ENCODE measurements at regions not wholly inside any gene's neighbourhood (a gene's known extent, or its start where the extent isn't known, plus 50 kb on each side); places are given as distances from the start of the nearest gene placed in this dataset.

DNA sequence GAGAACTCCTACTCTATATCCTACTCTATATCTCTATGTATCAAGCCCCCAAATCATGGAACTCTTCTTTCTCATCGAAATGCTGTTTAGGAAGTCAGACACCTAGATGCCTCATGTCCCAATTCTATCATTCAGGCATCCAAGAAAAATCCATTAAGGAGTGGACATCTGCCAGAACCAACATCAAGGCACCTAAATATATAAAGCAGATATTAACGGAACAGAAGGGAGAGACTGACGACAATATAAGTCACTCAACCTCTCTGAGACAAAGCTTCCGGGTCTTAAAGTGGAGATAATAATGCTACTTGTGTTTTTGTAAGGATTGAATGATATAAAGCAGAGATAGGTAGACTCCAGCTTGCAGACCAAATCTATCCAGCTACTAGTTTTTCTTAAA lies 241.5 kb downstream of the NFATC2 start:
- Histone ChIP-seq H3K9me3 (replicated peaks; ENCODE audit: control insufficient read depth, insufficient read depth, low read depth, low read length) (0 out of 2 replicates have a peak, but pooled peaks cover 4% of the 10 kb centered on the region), H3K9me1 (ENCODE audit: control insufficient read depth, insufficient read depth, low read length) (no peaks in the 10 kb centered on the region), H3K27me3 (ENCODE audit: control insufficient read depth in 2 of 2, insufficient read depth in 2 of 2, low read length in 2 of 2) (peaks cover 6 to 12% of the 10 kb centered on the region in 2 experiments; a peak in 3 of 5 replicates), H3K4me1 (replicated peaks in 1 of 2; ENCODE audit: control insufficient read depth in 2 of 2, insufficient read depth in 2 of 2, low read length in 2 of 2) (no peaks in the 10 kb centered on the region), H3K9ac (ENCODE audit: insufficient read depth in 1 of 2, low read depth in 2 of 2, low read length in 2 of 2) (no peak overlapping the region), H3K79me2 (ENCODE audit: control insufficient read depth, insufficient read depth, low read length) (no peaks in the 10 kb centered on the region), H2AFZ (ENCODE audit: low read depth, low read length) (no peak overlapping the region), H3K27ac (ENCODE audit: extremely low read depth, low read depth, low read length) (no peak overlapping the region), H3K36me3 (ENCODE audit: control insufficient read depth, insufficient read depth, low read length) (no peaks in the 10 kb centered on the region), H4K20me1 (replicated peaks; ENCODE audit: control insufficient read depth, insufficient read depth, low read length) (no peaks in the 10 kb centered on the region), H3K4me2 (ENCODE audit: insufficient read depth, low read length) (no peak overlapping the region), H3K4me3 (no peak overlapping the region)
- CTCF ChIA-PET (ENCODE audit: low intra/inter-chr PET ratio), result no interaction called here
- no TSS peak for BruUV-seq (replicated peaks)
- POLR2A ChIA-PET, result no interaction called here
- ATAC-seq (no peak), FAIRE-seq (no peak), DNase-seq (ENCODE audit: extremely low read depth in 1 of 4, low spot score in 3 of 4) (no peak)
- TF ChIP-seq GATAD2A (IDR thresholded peaks at IDR 0.05) (no peak), DACH1 (IDR thresholded peaks at IDR 0.05; ENCODE audit: partially characterized antibody) (no peak), ETV1 (tag; conservative IDR thresholded peaks at IDR 0.05; ENCODE audit: low read depth) (no peak), PHB (CRISPR knock-in tag; IDR thresholded peaks at IDR 0.05) (no peak), CXXC5 (CRISPR knock-in tag; IDR thresholded peaks at IDR 0.05) (no peak), HOXB6 (CRISPR knock-in tag; IDR thresholded peaks at IDR 0.05; ENCODE audit: borderline replicate concordance) (no peak), ZNF436 (CRISPR knock-in tag; IDR thresholded peaks at IDR 0.05) (no peak), SPI1 (IDR thresholded peaks at IDR 0.05; ENCODE audit: borderline replicate concordance, low read depth, low read length) (no peak), ELK3 (CRISPR knock-in tag; IDR thresholded peaks at IDR 0.05) (no peak)
- intact Hi-C loops (cut with micrococcal nuclease), result loop anchor here (10.0 kb wide), 1 partner anchor 506 kb away; the partner anchor contains the start of gene BCAS4
- in situ Hi-C loops (cut with MboI), result loop anchor here (10.0 kb wide), 1 partner anchor 506 kb away; the partner anchor contains the start of gene BCAS4
- WGBS (ENCODE audit: insufficient coverage, low coverage, missing lambda C conversion rate), result 5% methylated on average over 4 of the region's 4 CpGs

Data from K562 (cell line).